ENCODE measurements at regions not wholly inside any gene's neighbourhood (a gene's known extent, or its start where the extent isn't known, plus 50 kb on each side); places are given as distances from the start of the nearest gene placed in this dataset.

DNA sequence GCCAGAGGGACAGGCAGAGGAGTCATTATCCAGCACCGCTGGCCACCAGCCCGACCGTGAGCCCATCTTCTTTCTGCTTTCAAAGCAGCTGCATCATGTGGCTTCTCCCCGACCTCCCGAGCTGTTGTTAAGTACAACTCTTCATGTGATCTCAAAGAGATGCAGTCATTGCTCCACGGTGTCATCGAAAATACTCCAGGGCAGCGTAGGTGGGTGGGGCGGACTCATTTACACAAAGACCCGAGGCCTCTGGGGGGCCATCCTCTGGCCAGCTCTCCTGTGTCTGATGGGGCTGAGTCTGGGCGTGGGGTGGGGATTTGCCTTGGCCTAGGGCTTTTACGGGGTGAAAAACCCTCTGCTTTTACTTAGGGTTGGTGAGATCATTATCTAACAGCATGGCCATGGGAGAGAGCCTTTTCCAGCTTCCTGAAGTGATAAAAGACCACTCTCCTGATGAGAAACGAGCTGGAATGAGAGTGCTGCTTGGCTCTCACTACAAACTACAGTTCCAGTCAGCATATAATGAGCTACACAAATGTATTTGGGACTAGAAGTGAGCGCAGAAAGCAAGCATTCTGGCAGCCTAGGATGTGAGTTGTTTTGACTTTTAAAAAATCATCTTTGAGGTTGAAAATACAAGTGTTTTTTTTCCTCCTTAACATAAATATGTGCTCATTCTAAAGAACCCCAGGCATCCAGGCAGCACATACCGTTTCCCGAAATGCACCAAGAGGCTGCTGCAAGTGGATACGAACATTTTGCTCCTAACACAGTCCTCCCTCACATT, 165.0 kb downstream of the RHOU start:
- Histone ChIP-seq H3K4me3 (ENCODE audit: low read length) (no peak overlapping the region), H3K9ac (ENCODE audit: low read length) (no peak overlapping the region), H3K27me3 (replicated peaks; ENCODE audit: control insufficient read depth, insufficient read depth, low read length) (peaks cover 42% of the 10 kb centered on the region), H3K9me3 (ENCODE audit: control insufficient read depth, low read length) (no peaks in the 10 kb centered on the region), H3K36me3 (ENCODE audit: control insufficient read depth, insufficient read depth, low read length, severe bottlenecking) (no peaks in the 10 kb centered on the region), H3K4me1 (ENCODE audit: control insufficient read depth, insufficient read depth, low read length) (peaks cover 15% of the 10 kb centered on the region)
- DNase-seq (ENCODE audit: low read depth), result peak; percentile 42

DNA sequence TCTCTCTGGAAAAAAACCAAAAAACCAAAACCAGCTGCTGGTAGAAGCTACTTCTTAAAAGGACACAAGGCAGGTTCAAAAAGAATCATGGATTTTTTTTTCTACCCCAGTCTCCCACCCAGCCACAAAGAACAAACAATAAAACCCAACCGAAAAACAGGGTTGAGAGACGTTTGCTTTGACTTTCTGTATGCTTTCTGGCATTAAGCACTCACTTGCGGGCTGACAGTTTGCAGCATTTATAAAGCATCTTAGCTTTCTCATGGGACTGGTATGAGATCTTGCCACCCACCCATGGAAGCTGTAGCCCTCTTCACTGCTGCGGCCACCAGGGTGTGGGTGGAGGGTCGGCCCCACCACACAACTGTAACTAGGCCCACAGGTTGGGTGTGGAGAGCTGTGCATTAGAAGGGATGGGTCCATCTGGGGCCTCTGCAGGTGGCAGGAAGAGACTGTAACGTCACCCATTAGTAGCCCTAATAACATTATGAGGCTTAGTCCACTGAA, 165.7 kb downstream of the RHOU start:
- Histone ChIP-seq H3K4me1 (ENCODE audit: control insufficient read depth, insufficient read depth, low read length) (peaks cover 20% of the 10 kb centered on the region), H3K9me3 (ENCODE audit: control insufficient read depth, low read length) (no peaks in the 10 kb centered on the region), H3K9ac (ENCODE audit: low read length) (no peak overlapping the region), H3K27me3 (replicated peaks; ENCODE audit: control insufficient read depth, insufficient read depth, low read length) (peaks cover 42% of the 10 kb centered on the region), H3K36me3 (ENCODE audit: control insufficient read depth, insufficient read depth, low read length, severe bottlenecking) (no peaks in the 10 kb centered on the region), H3K4me3 (ENCODE audit: low read length) (no peak overlapping the region)
- no peak for DNase-seq (ENCODE audit: low read depth)

DNA sequence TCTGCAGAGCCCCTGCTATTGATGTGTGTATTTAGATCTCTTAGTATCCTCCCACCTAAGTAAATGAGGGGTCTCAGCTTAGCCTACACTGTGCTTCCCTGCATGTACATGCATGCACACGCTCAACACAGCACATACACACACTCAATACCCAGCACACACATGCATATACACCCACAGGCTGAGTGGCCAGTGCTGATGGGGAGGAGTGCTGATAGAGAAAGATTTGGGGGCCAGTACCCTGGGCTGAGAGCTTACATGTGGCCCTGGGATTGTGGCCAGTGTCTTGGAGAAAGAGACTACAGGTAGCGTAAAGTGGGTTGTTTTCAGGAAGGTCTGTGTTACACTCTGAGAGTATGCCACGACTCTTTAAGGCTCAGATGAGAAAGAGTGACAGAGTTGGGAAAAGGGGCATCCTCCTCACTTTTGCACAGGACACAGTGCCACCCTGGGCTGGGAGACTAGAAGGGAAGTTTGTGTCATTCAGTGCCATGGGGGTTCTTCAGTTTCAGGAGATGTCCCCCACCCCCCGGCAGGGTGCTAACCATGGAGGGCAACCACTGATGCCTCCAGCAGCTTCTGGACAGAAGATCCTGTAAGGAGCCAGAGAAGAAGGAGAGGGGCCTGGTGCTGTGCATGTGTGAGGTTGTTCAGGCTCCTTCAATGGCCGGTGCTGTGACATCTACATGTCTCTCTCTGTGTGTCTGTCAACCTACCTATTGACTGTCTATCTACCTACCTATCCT, 166.8 kb downstream of the RHOU start:
- peaks cover 23% of the 10 kb centered on the region for H3K4me1 ChIP-seq (ENCODE audit: control insufficient read depth, insufficient read depth, low read length)
- H3K9me3 ChIP-seq (ENCODE audit: control insufficient read depth, low read length), result no peaks in the 10 kb centered on the region
- no peaks in the 10 kb centered on the region for H3K36me3 ChIP-seq (ENCODE audit: control insufficient read depth, insufficient read depth, low read length, severe bottlenecking)
- no peak for DNase-seq (ENCODE audit: low read depth)
- no peak overlapping the region for H3K4me3 ChIP-seq (ENCODE audit: low read length)
- peaks cover 49% of the 10 kb centered on the region for H3K27me3 ChIP-seq (replicated peaks; ENCODE audit: control insufficient read depth, insufficient read depth, low read length)
- H3K9ac ChIP-seq (ENCODE audit: low read length), result no peak overlapping the region

DNA sequence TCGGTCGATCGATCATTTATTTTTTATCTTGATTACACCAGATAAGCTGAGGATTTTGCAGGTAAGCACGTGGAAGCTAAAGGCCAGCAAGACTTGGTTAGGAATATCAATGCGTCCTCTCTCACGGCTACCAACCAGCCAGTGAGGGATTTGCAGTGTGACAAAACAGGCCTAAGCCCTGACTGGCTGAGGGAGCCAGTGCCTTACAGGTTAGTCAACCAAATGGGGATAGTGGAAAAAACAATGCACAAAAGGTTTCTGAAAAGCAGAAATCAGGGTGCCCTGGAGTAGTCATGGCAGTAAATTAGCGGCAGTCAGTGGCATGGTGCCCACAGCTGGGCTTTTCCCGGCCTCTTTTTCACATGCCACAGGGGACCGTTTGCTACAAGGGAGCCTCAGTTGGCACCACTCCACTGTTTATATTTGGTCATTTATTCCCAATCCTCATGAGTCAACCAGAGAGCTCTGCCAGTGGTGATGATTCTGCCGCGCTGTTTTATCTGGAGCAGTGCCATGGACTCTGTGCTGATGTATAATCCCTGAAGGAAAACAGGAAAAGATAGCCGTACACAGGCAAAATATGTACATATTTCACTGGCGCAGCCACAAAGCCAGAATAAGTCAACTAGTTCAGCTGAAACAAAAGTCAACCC, 167.6 kb downstream of the RHOU start:
- H3K4me3 ChIP-seq (ENCODE audit: low read length), result no peak overlapping the region
- H3K9me3 ChIP-seq (ENCODE audit: control insufficient read depth, low read length), result peaks cover 4% of the 10 kb centered on the region
- DNase-seq (ENCODE audit: low read depth), result peak; percentile 97
- no peaks in the 10 kb centered on the region for H3K36me3 ChIP-seq (ENCODE audit: control insufficient read depth, insufficient read depth, low read length, severe bottlenecking)
- peaks cover 23% of the 10 kb centered on the region for H3K4me1 ChIP-seq (ENCODE audit: control insufficient read depth, insufficient read depth, low read length)
- H3K27me3 ChIP-seq (replicated peaks; ENCODE audit: control insufficient read depth, insufficient read depth, low read length), result peaks cover 44% of the 10 kb centered on the region
- no peak overlapping the region for H3K9ac ChIP-seq (ENCODE audit: low read length)

DNA sequence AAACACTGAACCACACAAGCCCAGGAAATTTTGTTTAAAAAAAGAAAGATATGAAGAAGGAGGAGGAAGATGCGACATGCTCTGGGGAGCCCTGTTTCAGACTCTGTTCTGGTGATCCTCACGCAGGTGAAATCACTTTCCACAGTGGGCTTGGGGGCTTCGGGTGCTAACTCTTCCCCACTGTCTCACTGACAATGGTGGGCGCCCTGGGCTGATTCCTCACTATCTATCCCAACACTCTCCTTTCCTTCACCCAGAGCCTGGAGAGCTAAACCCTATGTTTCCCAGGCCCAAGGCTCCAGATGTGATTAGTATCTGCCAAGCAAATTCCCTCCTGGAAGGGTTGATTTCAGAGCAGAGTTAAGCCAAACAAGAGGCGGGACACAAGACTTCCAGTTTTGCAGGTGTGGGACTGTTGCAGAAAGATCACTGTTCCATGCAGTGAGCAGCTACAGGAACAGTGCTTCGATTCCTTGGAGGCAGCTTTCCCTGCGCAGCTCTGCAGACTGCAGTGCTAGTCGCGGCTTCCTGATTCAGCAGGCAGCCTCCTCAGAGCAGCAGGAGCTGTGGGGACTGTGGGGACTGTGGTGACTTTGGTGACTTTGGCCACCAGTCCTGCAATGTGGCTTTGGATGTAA, 168.3 kb downstream of the RHOU start:
- peaks cover 23% of the 10 kb centered on the region for H3K4me1 ChIP-seq (ENCODE audit: control insufficient read depth, insufficient read depth, low read length)
- H3K36me3 ChIP-seq (ENCODE audit: control insufficient read depth, insufficient read depth, low read length, severe bottlenecking), result no peaks in the 10 kb centered on the region

DNA sequence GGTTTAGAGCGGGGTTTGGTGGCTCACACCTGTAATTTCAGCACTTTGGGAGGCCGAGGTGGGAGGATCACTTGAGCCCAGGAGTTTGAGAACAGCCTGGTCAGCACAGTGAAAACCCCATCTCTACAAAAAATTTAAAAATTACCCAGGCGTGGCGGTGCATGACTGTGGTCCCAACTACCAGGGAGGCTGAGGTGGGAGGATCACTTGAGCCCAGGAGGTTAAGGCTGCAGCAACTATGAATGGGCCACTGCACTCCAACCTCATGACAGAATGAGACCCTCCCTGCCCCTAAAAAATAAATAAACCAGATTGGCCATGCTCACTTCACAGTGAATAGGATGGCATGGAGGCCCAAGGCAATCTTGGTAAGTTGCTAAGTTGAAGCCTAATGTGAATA, 168.9 kb downstream of the RHOU start:
- peaks cover 23% of the 10 kb centered on the region for H3K4me1 ChIP-seq (ENCODE audit: control insufficient read depth, insufficient read depth, low read length)
- no peak overlapping the region for H3K9ac ChIP-seq (ENCODE audit: low read length)
- H3K4me3 ChIP-seq (ENCODE audit: low read length), result no peak overlapping the region
- H3K36me3 ChIP-seq (ENCODE audit: control insufficient read depth, insufficient read depth, low read length, severe bottlenecking), result no peaks in the 10 kb centered on the region
- no peak for DNase-seq (ENCODE audit: low read depth)
- peaks cover 37% of the 10 kb centered on the region for H3K27me3 ChIP-seq (replicated peaks; ENCODE audit: control insufficient read depth, insufficient read depth, low read length)
- H3K9me3 ChIP-seq (ENCODE audit: control insufficient read depth, low read length), result peaks cover 9% of the 10 kb centered on the region

More for the DNA sequence above, 168.3 kb downstream of the RHOU start:
- Histone ChIP-seq H3K9me3 (ENCODE audit: control insufficient read depth, low read length) (peaks cover 9% of the 10 kb centered on the region), H3K4me3 (ENCODE audit: low read length) (no peak overlapping the region), H3K9ac (ENCODE audit: low read length) (peak overlapping the region; percentile 3), H3K27me3 (replicated peaks; ENCODE audit: control insufficient read depth, insufficient read depth, low read length) (peaks cover 37% of the 10 kb centered on the region)
- no peak for DNase-seq (ENCODE audit: low read depth)

DNA sequence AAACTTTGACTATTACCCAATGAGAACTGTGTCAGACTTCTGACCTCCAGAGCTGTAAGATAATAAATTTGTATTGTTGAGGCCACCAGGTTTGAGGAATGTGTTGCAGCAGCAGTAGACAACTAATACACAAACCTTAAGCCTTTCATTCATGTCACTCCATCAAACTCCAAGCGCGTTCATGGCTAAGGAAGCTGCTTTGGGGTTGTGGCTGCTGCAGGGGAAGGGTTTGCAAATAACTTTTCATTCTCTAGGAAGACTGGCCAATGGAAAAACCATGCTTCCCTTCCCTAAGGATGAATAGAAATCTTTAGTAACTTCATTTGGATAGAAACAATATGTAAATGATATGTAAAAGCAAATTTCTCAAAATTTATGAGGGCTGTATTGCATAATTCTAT, 170.4 kb downstream of the RHOU start:
- H3K36me3 ChIP-seq (ENCODE audit: control insufficient read depth, insufficient read depth, low read length, severe bottlenecking), result no peaks in the 10 kb centered on the region
- no peak for DNase-seq (ENCODE audit: low read depth)
- H3K9me3 ChIP-seq (ENCODE audit: control insufficient read depth, low read length), result peaks cover 9% of the 10 kb centered on the region
- peaks cover 19% of the 10 kb centered on the region for H3K4me1 ChIP-seq (ENCODE audit: control insufficient read depth, insufficient read depth, low read length)
- peaks cover 36% of the 10 kb centered on the region for H3K27me3 ChIP-seq (replicated peaks; ENCODE audit: control insufficient read depth, insufficient read depth, low read length)
- H3K4me3 ChIP-seq (ENCODE audit: low read length), result no peak overlapping the region
- H3K9ac ChIP-seq (ENCODE audit: low read length), result no peak overlapping the region

DNA sequence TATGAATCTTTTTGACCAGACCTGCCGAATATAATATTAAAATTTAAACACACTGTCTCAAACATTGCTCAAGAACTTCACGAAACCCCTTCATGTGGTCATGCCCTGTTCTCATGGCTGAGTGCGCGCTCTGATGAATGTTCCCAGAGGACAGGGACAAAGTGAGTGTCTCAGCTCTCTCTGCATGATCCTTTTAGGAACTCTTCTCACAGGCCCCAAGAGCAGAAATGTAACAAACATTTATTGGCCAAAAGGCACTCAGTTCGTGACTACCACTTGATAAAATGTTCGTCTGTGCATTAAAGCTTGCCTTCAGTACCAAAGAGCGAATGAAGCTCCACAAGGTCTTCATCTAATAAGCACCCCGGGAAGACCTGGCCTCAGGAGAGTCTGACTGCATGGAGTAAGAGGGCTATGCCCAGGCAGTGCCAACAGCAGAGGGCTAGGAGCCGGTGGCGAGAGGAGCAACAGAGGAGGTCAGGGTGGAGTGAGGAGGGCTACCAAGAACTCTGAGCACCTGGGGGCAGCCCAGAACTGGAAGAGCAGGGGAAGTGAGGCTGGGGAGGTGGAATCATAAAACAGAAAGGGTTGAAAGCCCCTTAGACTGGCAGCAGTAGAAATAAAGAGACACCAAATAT, 171.1 kb downstream of the RHOU start:
- H3K9ac ChIP-seq (ENCODE audit: low read length), result no peak overlapping the region
- H3K9me3 ChIP-seq (ENCODE audit: control insufficient read depth, low read length), result peaks cover 9% of the 10 kb centered on the region
- peaks cover 30% of the 10 kb centered on the region for H3K27me3 ChIP-seq (replicated peaks; ENCODE audit: control insufficient read depth, insufficient read depth, low read length)
- H3K4me3 ChIP-seq (ENCODE audit: low read length), result no peak overlapping the region
- H3K36me3 ChIP-seq (ENCODE audit: control insufficient read depth, insufficient read depth, low read length, severe bottlenecking), result no peaks in the 10 kb centered on the region
- H3K4me1 ChIP-seq (ENCODE audit: control insufficient read depth, insufficient read depth, low read length), result peaks cover 19% of the 10 kb centered on the region
- DNase-seq (ENCODE audit: low read depth), result no peak

DNA sequence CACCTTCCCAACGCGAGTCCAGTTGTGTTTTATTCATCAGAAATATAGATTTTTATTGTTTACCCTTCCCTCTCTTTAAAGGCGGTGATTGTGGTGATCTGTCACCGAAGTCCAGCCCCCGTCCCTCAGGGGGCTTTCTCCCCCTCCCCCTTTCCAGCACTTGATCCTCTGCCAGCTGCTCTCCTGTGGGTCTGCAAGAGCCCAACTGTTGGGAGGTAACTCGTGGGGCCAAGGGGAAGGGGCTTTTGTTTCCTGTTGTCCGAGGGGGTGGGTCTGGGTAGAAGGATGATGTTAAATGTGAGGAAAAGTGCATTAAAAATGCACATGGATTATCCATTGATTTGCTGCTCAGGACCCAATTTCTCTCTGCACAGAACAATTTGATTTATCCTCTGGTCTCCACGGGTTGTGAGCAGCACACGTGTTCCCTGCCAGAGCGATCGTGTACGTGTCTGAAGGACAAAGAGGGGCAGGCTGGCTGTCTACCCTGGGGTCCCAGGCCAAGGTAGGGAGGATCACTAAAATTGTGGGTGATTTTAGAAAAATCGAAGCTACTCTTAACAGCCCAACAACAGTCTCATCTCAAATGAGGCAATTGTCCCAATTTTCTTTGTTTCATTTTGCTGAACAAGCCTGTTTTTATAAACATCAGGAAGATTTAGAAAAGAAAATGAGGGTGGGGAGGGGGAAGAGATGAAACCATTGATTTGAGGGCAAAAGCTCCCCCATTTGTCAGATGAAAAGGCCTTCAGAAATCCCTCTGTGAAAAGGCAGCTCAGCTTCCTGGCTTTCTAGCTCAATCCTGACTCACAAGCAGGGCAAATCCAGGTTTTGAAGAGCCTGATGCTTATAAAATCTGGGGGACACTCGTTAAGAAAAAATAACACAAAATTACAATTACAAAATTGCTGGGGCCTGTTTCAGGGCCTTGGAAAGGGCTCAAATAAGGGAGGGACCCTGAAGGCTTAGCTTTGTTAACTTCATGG, 176.2 kb downstream of the RHOU start:
- no peaks in the 10 kb centered on the region for H3K36me3 ChIP-seq (ENCODE audit: control insufficient read depth, insufficient read depth, low read length, severe bottlenecking)
- no peaks in the 10 kb centered on the region for H3K4me1 ChIP-seq (ENCODE audit: control insufficient read depth, insufficient read depth, low read length)
- H3K9ac ChIP-seq (ENCODE audit: low read length), result no peak overlapping the region
- DNase-seq (ENCODE audit: low read depth), result no peak
- peaks cover 9% of the 10 kb centered on the region for H3K9me3 ChIP-seq (ENCODE audit: control insufficient read depth, low read length)
- H3K27me3 ChIP-seq (replicated peaks; ENCODE audit: control insufficient read depth, insufficient read depth, low read length), result peaks cover 18% of the 10 kb centered on the region
- no peak overlapping the region for H3K4me3 ChIP-seq (ENCODE audit: low read length)
